Dedifferentiated amniotic fluid mesenchymal stem cell (primary cell): ENCODE measurements at regions not wholly inside any gene's neighbourhood (a gene's known extent, or its start where the extent isn't known, plus 50 kb on each side); places are given as distances from the start of the nearest gene placed in this dataset.

ENCODE experiments used
- DNase-seq: peaks from one replicate; pipeline ENCODE4 v3.0.0-alpha.2; 2016; ENCODE audit errors: extremely low spot score

GRCh38 chr5:114153392-114153791 is 208.5 kb upstream of the KCNN2 start:
- no peak for DNase-seq

GRCh38 chr5:114153833-114154232 is 208.0 kb upstream of the KCNN2 start:
- no peak for DNase-seq

DNA sequence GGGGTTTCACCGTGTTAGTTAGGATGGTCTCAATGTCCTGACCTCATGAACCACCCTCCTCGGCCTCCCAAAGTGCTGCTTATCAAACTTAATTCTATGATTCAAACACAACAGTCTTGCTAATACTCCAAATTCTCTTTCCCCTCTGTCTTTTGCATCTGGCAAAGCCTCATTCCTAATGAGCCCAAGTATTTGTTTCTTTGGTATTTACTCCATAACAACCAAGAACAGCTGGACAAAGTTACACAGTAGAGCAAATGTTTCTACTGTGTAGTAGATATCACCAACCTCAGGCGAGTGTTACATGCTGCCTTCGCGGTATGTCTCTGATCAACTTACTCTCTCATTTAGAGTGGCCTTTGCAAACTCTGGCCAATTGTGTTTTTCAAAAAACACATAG is 195.8 kb upstream of the KCNN2 start:
- DNase-seq, result no peak

DNA sequence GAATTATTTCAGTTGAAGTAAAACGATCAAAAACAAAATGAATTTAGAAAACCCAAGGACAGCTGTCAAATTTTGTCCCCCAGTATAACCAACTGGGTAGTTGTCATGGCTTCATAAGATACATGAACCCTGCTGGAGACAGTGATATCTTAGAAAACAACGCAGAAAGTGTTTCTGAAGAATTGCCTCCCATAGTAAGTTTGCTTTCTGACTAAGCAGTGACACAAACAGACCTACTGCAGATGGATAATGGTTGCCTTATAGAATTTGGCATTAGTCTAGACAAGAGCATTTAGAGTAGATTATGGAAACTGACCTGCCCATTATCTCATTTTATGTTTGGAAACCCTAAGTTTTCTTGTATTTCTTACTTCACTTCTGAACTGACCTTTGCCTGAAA is 187.7 kb upstream of the KCNN2 start:
- no peak for DNase-seq

- DNase-seq, result no peak
Measured at GRCh38 chr5:114174837-114175236, 187.0 kb upstream of the KCNN2 start.

- DNase-seq, result peak; percentile 51
Measured at GRCh38 chr5:114176356-114176755, 185.5 kb upstream of the KCNN2 start.

DNA sequence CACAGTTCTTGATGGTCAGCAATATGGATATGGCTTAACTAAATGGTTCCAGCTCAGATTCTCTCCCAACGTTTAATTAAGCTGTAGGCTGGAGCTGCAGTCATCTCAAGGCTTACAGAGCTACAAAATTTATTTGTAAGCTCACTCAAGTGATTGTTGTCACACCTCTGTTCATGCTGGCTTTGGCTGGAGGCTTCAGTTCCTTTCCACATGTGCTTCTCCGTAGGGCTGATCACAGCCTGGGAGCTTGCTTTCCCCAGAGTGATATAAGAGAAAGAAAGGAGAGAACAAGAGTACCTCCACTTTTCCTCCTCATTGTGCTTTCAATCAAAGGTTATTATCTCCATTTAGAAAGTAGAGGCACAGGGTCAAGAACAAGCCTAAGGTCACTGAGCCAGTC is 182.7 kb upstream of the KCNN2 start:
- DNase-seq, result no peak

- no peak for DNase-seq
Measured at GRCh38 chr5:114184006-114184405, 177.9 kb upstream of the KCNN2 start.

DNA sequence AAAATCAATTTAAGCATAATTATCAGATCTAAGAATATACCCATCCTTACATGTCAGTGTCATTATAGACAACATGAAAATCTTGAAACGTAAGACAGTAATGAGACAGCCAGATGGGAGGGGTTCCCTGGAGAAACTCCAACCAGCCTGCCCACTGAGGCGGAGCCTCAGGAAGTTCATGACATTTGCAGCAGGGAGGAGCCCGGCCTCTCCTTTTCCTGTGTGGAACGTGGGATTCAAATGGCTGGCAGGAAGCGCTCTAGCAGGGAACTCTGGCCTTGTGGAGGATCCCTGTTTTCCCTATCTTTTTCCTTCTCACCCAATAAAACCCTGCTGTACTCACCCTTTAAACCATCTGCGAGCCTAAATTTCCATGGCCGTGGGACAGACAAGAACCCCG is 176.6 kb upstream of the KCNN2 start:
- no peak for DNase-seq

DNA sequence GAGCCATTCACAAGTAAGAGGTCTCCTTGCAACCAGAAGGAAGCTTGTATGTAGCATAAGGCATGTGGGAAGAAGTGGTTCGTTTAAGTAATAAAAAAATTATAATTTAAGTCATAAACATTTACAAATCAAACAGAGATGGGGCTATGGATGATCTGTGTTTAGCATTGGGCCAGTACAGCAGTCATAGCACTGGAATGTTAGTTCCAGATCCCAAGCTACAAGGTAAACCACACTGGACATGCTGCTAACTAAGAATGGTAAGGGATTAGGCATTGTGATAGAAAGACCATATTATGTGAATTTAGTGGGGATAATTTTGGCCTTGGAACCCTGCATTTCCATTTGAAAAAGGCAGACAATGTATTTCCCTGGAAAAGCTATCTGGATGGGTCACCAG is 170.4 kb upstream of the KCNN2 start:
- DNase-seq, result no peak

DNA sequence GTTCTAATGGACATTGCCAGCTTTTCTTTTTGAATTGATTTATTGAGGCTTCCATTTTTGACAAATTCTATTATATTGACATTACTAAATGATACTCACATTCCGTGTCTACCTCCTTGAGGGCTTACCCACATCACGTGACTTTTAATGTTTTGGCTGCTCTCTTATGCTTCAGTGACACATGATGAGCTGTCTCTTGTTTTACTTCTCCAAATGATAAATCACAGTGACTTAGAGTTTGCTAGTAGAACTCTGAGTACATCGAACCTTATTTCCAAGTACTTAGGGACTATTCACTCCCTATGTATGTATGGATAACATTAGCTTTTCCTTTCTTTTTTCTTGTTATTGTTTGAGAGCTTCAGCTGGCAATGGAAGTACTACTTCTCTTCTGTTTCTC is 169.8 kb upstream of the KCNN2 start:
- DNase-seq, result no peak

DNA sequence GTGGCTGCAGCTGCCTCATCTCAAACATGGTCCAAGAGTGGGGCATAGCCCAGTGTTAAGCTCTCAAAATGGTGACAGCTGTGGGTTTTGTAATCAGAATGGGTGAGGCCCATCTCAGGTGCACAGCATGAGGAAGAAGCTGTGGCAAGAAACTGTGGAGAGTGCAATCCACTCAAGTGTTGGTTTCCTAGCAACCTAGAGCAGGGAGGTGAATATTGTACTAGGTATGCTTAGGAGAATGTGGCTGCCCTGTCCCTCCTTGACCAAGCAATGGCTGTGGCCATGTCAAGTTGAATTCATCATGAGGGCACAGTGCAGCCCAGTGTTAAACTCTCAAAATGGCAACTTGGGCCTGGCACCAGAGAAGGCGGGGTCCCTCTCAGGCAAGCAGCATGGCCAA is 160.5 kb upstream of the KCNN2 start:
- DNase-seq, result no peak

DNA sequence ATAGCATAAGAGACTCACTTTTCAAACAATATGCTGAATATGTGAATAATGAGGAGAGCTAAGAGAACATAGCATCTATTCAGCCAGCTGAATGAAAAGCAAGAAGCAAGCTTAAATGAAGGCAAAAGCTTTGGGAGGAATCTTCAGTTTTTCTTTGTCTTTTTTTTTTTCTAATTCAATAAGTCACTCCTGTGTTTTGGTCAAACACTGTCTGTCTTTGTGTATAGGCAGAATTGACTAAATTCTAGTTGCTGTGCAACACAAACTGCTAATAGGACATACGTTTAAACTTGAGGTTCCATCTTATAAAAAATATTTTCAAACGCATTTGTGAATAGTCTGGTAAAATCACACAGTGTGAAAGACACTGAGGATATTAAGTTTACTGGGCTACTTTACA is 156.9 kb upstream of the KCNN2 start:
- no peak for DNase-seq

- DNase-seq, result no peak
Measured at GRCh38 chr5:114206640-114207039, 155.2 kb upstream of the KCNN2 start.

DNA sequence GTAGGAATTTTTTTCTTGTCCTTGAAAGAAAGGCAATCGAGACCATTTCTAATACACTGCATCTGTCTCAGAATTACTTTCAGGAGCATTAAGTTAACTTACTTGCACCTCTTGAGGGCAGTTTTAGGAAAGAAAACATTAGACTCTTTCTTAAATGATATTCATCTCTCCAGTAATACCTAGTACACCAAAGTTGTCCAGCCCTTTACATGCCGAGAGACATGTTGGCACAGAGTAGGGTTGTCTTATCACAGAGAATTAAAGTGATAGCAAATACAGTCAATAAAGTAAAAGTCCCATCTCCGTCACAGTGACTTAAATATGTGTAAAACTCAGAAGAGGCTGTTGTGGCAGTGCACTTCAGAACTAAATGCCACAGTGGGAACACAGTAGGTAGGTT is 154.3 kb upstream of the KCNN2 start:
- no peak for DNase-seq

GRCh38 chr5:114208120-114208519 is 153.8 kb upstream of the KCNN2 start:
- DNase-seq, result no peak

GRCh38 chr5:114208588-114208987 is 153.3 kb upstream of the KCNN2 start:
- DNase-seq, result no peak

DNA sequence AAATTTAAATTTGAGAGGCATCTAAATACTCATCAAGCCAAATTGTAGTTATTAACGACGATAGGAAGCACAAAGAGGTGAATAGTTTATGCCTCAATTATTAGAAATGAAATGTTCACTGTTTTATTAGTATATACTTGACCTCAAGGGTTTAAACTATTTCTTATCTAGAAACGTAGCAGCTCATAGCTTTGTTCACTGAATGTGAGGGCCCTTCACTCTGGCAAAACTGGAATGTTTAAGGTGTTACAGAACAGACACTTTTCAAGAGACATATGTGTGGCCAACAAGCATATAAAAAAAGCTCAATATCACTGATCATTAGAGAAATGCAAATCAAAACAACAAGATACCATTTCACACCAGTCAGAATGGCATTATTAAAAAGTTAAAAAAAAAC is 151.2 kb upstream of the KCNN2 start:
- DNase-seq, result no peak

DNA sequence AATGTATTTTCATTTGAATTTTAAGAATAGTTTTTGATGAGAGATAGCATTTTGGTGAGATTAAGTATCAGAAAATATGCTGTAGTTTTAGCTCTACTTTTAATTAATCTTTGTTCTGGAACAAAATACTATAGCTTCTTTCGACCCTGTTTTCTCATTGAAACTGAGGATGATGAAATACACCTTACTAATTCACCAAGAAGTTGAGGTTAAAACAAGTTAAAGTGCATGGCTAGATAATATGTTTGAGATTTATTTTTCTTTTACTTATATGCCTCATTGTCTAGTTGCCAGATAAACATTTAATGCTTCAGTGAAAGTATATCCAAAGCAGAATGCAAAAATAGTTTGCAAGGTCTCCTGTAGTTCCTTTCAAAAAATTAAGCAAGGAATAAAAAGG is 140.1 kb upstream of the KCNN2 start:
- DNase-seq, result no peak

DNA sequence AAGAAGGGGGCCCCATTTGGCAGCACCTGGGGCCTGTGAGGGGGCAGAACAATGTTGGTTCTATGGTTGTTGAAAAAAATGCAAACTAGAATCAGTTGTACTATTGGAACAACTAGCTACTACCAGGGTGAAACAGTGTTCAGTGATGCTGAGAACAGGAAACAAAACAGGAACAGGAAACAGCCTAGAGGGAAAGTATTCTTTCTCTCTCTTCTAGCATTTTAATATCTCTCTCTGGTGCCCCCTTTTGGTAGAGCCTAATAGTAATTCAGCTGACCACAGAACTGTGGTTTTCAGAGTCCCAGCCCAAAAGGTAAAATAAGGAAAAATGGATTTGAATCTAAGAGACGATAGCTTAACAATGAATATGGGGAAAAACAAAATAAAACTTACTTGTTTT is 138.0 kb upstream of the KCNN2 start:
- no peak for DNase-seq

- DNase-seq, result no peak
Measured at GRCh38 chr5:114237766-114238165, 124.1 kb upstream of the KCNN2 start.

GRCh38 chr5:114238771-114239313 is 123.0 kb upstream of the KCNN2 start:
- DNase-seq, result peak; percentile 44

GRCh38 chr5:114243281-114243971 is 118.4 kb upstream of the KCNN2 start:
- peak; percentile 64 for DNase-seq

DNA sequence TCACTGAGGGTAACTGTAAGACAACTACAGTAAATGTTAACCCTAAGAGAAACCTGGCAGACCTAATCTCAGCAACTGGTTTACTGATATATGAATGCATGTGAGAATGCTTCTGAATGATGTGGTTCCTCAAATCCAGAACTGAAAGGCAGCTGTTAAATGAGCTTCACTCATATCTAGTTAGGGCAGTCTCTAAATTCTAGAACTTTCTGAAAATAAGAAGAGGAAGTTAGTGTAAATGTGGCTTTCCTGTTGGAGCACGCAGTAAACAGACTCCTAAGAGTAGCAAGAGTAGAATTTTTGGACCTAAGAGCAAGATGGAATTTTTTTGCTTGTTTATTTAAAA is 117.9 kb upstream of the KCNN2 start:
- DNase-seq, result no peak
